NCI-H526 (cell line): ENCODE measurements at regions not wholly inside any gene's neighbourhood (a gene's known extent, or its start where the extent isn't known, plus 50 kb on each side); places are given as distances from the start of the nearest gene placed in this dataset.
A peak's percentile ranks its signal among the peaks of the same experiment; 100 is the strongest.
"Not testable (repeated sequence)": the region's sequence is repeated elsewhere in the genome, so short reads cannot be mapped to it uniquely, and the experiment has no call there.

Experiments
- DNase-seq, 2 experiments: peaks; one replicate each; lab custom pipeline; 2025; lab: John Stamatoyannopoulos, UW

DNA sequence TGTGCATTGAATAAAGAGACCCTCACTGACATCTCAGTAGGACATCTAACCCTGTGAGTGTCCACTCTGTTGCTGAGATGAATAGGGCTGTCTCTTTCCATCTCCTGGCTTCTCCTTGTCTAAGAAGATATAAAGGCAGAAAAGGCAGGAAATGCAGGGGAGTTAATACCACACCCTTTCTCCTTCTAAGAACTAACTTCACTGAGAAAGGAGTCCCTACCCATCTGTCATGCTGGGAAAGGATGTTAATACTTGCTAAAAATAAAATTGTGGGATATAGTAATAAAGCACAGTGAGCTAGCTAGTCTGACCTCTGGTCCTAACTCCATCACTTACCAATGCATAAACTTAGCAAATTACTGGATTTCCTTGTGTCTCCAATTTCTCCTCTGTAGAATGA, 213.9 kb upstream of the FIGN start:
- DNase-seq: no peak

DNA sequence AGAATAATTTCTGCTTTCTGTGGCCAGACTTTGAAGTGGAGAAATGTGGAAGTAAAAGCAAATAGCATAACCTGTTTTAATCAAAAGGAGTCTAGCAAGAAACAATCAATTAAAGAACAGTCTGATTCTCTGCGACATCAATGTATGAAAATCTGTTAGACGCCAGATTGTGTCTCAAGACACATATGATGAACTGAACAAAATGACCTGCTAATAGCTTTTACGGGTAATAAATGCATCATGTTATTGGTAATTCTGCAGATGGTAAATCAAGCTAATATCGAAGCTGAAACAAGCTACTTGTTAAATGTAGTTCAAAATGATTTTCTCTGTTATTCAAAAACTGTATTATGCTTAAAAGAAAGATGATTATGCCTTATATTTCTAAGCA, 208.5 kb upstream of the FIGN start:
- no peak for DNase-seq

DNA sequence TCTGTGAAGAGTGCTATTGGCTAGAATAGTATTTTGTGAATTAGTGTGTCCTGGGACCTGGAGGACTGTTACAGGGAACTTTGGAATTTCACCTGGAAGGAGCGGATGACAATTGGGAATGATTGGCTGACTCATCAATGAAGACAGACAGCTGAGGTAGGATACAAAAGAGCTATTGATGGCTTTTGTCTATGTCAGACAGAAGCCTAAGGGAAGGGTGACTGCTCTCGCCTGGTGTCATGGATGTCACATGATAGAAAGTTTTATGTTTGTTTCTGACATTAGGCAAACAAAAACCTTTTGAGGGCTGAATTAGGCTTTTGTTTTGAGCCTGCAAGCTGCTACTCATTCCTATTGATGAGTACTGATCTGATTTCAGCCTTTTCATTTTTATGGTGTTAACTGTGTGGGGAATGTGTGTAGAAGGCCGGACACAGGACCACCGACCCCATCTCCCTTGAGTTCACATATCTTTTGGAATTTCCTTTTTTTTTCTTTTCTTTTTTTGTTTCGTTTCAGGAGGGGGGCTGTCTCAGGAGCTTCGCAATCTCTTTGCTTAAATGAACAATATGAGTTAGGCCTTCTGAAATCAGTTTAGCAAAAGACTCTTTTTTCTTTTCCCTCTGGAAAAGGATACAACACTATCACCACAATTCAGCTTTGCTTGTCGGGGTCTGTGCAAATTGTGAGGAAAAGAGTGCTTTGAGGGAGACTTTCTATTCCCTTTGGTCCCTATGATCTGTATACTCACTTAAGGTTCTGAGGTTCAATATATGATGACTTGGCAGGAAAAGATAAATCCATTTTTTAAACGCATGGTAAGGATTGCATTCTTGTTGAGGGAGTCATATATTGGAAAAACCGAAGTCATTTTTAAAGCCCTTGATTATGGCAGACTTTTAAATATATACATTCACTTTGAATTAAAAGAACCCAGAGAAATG, 207.9 kb upstream of the FIGN start:
- peak in 1 of 2 experiments; percentile 5 for DNase-seq

DNA sequence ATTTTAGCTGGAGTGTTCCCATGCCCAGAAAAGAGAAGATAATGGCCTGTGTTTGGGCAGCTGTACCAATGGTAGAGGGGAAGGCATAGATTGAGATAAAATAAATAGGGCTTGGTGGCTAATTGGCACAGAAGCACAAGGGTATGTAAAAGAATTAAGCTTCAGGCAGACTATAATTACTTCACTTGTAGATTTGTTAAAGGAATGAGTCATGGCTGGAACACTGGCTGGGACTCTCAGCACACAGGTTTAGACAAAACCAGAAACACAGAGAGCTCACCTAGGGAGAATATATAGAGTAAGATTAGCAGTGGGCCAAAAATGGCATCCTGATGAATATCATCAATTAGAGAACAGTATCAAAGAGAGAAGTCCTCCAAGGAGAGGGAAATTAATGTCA, 198.3 kb upstream of the FIGN start:
- DNase-seq: no peak

DNA sequence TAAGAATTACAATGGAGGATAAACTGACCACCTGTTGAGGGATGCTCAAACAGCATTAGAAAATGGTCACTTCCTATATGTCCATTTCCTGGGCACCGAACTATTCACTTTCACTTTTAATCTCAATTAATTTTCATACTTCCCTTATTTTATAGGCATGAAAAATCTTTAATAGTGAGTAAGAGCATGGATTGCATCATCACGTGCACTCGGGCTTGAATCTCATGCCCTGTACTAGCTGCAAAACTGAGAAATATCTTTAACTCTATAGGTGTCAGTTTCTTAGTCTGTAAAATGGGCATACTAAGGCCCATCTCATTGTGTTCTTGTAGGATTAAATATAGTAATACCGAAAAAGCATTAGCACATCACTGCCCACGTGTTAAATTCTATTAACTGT, 183.9 kb upstream of the FIGN start:
- no peak for DNase-seq

DNA sequence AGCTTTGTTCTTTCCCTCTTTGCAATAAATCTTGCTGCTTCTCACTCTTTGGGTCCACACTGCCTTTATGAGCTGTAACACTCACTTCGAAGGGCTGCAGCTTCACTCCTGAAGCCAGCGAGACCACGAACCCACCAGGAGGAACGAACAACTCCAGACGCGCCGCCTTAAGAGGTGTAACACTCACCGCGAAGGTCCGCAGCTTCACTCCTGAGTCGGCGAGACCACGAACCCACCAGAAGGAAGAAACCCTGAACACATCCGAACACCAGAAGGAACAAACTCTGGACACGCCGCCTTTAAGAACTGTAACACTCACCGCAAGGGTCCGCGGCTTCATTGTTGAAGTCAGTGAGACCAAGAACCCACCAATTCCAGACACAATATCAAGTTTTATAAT, 178.7 kb upstream of the FIGN start:
- not testable (repeated sequence) for DNase-seq

DNA sequence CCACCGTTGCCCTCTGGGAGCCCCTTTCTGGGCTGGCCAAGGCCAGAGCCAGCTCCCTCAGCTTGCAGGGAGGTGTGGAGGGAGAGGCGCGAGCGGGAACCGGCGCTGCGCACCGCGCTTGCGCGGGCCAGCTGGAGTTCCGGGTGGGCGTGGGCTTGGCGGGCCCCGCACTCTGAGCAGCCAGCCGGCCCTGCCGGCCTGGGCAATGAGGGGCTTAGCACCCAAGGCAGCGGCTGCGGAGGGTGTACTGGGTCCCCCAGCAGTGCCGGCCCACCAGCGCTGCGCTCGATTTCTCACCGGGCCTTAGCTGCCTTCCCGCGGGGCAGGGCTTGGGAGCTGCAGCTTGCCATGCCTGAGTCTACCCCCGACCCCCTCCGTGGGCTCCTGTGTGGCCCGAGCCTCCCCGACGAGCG, 177.7 kb upstream of the FIGN start:
- DNase-seq: not testable (repeated sequence)

DNA sequence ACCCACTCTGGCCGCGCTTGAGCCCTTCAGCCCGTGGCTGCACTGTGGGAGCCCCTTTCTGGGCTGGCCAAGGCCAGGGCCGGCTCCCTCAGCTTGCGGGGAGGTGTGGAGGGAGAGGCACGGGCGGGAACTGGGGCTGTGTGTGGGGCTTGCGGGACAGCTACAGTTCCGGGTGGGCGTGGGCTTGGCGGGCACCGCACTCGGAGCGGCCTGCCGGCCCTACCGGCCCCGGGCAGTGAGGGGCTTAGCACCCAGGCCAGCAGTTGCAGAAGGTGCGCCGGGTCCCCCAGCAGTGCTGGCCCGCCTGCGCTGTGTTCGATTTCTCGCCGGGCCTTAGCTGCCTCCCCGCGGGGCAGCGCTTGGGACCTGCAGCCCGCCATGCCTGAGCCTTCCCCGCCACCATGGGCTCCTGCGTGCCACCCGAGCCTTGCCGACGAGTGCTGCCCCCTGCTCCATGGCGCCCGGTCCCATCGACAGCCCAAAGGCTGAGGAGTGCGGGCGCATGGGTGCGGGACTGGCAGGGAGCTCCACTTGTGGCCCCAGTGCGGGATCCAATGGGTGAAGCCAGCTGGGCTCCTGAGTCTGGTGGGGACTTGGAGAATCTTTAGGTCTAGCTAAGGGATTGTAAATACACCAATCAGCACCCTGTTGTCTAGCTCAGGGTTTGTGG, 173.7 kb upstream of the FIGN start:
- no peak for DNase-seq

DNA sequence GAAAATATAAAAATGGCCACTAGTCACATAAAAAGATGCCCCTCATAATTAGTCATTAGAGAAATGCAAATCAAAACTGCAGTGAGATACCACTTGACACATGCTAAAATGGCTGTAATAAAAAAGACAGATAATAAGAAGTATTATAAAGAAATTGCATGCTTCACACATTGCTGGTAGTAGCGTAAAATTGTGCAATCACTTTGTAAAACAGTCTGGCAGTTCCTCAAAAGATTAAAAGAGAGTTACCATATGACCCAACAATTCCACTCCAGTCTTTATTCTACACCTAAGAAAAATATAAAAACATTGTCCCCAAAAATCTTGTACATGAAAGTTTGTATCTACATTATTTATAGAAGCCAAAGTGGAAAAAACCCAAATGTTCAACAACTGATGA, 170.6 kb upstream of the FIGN start:
- DNase-seq: no peak

DNA sequence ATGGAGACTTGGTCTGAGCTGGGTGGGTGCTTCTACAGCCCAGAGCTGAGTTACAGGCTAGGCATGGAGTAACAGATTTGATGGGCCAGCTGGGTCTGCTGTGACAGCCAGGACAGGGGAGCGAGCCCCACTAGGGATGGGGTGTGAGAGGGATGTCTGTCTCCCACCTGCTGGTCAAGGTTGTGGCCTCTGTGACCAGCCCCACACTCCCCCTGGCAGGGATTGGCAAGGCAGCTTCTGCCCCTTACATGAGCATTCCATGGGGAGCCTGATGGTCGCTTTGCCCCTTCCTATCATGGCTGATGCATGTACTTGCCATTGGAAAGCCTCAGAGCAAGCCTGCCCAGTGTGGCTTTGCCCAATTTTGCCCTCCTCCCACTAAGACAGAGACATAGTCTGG, 162.0 kb upstream of the FIGN start:
- no peak for DNase-seq

DNA sequence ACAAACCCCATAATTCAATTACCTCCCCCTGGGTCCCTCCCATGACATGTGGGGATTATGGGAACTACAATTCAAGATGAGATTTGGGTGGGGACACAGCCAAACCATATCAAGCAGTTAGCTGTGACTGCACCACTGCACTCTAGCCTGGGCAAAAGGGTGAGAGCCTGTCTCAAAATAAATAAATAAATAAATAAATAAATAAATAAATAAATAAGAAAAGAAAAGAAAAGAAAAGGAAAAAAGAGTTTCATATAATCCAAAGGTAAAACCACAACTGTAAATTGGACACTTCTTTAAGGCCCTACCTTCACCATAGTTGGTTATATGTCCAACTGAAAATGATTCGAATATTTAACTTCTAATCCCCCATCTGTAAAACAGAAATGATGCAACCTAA, 157.6 kb upstream of the FIGN start:
- DNase-seq: not testable (repeated sequence)

DNA sequence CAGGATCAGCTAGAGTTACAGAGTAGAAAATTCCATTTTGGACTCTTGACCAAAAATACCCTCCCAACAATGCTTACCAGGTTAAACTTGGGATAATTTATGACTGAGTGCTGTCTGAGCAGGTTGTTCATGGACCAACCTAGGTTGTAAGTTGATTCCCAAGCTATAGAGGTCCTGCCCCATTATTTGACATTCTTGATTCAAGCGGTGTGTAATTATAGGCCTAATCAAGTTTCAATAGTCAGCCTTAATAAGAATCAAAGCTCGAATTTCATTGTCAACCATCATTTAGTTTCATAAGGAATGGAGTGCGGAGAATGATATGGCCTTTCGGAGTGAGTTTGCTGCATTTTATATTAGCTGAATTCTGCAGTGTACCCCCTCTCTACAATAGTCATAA, 152.8 kb upstream of the FIGN start:
- DNase-seq: no peak

DNA sequence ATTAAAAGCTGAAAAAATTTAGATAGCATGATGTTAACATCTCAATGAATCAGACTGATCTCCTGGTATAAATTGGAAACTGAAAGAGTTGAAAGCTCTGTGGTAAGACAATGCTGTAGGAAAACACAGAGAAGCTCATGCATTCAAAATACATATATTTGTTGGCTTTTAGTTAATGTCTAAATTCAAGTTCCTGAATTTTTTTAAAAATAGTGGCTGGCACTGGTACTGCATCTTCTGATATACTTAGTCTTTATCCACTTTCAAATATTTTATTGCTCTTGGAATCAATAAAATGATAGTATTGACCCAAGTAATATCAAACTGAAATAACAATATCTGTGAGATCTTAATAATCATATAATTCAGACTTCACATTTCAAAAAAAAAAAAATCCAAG, 151.4 kb upstream of the FIGN start:
- no peak for DNase-seq

DNA sequence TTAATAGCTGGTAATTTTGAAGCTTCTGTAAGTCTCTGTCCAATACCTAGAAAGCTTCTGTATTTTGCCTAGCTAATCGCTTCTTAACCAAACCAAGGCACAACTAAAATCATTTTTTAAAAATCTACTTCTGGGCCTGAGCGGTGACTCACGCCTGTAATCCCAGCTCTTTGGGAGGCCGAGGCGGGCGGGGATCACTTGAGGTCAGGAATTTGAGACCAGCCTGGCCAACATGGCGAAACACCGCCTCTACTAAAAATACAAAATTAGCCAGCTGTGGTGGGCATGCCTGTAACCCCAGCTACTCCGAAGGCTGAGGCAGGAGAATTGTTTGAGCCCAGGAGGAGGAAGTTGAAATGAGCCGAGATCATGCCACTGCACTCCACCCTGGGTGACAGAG, 148.6 kb upstream of the FIGN start:
- no peak for DNase-seq

DNA sequence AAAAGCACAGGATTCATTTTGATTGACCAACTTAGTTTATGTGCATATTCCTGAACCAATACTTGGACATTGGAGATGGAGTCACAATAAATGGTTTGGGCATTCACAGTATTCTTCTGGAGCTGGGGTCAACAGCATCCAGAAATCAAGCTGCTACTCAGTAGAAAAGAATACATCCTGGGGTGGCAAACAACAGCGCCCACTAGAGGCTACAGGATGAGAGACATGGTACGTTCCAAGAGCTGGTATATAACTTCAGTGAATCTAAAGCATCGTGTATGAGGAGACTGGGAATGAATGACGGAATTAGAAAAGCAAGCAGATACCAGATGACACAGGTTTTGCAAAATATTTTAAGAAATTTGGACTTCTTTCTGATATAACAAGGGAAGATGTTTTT, 142.9 kb upstream of the FIGN start:
- peak in 1 of 2 experiments; percentile 34 for DNase-seq

DNA sequence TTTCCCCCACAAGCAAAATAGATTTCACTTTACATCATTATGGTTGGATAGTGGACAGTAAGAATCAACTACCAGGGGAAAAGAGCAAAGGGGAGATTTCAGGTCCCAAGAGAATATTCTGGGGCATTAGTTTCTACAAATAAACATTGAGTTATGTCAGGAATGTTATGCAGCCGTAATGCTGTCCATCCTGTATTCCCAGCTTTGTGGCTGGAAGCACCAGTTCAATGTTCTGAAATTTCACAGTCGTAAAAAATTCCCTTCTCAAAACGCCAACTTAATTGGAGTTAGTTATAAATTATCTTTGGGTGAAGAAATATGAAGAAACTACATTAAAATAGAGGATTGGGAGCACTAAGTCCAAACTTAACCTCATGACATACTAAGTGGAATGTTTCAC, 141.5 kb upstream of the FIGN start:
- no peak for DNase-seq

DNA sequence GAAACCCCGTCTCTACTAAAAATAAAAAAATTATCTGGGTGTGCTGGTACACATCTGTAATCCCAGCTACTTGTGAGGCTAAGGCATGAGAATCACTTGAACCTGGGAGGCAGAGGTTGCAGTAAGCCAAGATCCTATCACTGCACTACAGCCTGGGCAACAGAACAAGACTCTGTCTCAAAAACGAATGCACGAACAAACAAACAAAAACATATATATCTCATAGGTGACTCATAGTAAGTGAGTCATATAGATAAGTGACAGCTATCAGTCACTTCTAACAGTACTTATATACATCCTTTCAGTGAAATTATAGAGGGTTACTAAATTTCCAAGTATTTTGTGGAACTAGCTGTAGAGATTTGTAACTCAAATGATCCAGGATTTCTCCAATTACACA, 127.3 kb upstream of the FIGN start:
- DNase-seq: no peak

DNA sequence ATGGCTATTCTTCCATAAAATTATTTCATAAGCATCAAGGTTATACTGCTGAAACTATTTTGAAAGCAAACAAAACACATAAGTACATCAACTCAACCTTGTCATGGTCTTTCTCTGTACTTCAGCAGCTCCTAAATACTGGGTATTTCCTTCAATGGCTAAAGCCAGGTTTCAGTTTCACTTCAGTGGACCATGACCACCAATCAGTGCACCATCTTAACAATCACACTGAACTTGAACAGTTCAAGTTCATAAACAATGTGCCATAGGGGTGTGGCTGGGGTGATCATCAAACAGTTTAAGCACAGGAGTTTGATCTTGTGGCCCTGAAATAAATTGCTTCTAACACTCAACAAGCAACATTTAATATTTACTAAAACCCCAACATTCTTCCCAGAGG, 124.1 kb upstream of the FIGN start:
- DNase-seq: no peak

DNA sequence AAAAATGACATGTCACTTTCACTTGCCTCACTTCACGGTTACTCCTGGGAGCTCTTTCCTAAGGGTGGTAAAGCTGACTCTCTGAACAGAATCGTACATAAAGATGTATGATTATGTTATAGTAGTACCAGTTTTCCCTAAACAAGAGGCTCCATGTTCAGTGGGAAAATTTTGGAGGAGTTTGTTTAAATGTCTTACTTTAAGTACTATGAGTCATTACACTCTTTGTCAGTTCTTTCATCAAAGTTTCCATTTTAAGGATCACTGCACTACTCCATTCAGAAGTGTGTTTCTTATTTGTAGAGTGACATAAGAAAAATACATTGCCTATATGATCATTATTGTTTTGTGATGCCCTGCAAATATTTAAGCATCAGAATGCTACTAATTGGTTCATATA, 121.1 kb upstream of the FIGN start:
- no peak for DNase-seq

DNA sequence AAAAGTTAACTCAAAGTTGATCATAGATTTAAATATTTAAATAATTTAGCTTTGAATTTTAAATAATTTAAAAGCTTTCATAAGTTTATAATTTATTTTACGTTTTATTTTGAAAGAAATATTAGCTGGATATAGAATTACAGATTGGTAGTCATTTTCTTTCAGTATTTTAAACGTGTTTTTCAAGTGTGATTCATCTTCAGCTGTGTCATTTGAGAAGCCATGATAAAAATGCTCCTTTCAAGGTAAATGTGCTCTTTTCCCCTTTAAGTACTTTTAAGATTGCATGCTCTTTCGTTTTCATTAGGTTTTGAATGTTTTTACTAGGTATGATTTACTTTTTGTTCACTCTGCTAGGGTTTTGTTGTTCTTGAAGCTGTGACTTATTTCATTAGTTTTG, 116.8 kb upstream of the FIGN start:
- no peak for DNase-seq

DNA sequence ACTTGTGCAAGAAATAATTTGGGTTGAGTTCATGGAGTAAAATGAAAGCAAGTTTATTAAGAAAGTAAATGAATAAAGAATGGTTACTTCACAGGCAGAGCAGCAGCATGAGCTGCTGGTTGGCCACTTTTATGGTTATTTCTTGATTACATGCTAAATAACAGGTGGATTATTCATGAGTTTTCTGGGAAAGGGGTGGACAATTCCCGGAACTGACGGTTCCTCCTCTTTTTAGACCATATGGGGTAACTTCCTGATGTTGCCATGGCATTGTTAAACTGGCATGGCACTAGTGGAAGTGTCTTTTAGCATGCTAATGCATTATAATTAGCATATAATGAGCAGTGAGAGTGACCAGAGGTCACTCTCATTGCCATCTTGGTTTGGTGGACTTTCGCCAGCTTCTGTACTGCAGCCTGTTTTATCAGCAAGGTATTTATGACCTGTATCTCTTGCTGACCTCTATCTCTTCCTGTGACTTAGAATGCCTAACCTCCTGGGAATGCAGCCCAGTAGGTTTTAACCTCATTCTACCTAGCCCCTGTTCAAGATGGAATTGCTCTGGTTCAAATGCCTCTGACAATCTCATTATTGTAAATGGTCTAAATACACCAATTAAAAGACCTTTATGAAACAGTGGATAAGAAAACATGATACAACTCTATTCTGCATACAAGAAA, 114.1 kb upstream of the FIGN start:
- no peak for DNase-seq

DNA sequence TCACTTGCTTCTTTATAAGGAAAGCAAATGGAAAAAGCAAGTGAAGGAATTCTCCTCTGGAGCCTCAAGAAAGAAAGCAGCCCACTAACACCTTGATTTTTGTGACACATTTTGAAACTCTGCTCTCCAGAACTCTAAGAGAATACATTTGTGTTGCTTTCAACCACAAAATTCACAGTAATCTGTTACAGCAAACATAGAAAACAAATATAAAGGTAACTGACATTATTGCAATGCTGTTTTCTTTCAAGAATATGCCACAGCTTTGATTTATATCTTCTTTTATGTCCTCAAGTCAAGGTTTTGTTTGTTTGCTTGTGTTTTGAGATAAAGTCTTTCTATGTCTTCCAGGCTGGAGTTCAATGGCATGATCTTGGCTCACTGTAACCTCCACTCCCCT, 103.1 kb upstream of the FIGN start:
- DNase-seq: no peak

DNA sequence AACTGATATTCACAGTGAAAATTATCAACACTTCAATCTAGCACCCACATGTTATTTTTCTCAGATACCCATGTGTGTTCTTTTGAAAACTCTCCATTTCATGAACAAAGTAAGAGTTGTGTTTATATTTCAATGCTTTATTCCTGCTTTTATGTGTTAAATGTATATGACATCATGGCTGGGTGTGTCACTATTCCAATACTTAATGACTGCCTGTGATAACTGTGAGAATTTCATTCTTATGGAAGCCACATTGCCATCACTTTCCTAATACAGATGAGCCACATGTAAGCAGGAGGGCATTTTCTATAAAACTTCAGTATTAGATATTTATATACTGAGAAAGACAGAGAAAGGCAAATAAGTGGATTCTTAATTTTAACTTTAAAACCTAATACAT, 100.4 kb upstream of the FIGN start:
- no peak for DNase-seq
